CD4-positive, alpha-beta T cell treated with Interleukin-2 at 100 ng/mL for 4 hours (primary cell): ENCODE measurements at regions not wholly inside any gene's neighbourhood (a gene's known extent, or its start where the extent isn't known, plus 50 kb on each side); places are given as distances from the start of the nearest gene placed in this dataset.

Source experiments
- DNase-seq: peaks from one replicate; pipeline ENCODE4 v3.0.0-alpha.2; 2020; ENCODE audit warnings: low spot score

DNA sequence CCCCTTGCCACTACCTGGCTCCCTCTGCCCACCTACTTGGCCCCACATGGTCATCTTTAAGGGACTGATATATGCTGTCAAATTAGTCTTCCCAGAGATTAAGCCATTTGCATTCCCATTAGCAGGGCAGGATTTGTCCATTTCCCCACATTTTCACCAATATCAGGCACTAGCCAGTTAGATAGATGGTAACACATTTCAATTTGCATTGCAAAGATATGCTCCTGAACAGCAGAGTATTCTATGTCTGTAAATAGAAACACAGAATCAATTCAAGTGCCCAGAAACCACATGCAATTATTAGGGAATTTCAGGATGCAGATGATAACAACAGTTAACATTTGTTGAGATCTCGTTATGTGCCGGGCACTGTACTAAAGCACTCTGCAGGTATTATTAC lies 92.6 kb upstream of the IL12B start:
- no peak for DNase-seq

DNA sequence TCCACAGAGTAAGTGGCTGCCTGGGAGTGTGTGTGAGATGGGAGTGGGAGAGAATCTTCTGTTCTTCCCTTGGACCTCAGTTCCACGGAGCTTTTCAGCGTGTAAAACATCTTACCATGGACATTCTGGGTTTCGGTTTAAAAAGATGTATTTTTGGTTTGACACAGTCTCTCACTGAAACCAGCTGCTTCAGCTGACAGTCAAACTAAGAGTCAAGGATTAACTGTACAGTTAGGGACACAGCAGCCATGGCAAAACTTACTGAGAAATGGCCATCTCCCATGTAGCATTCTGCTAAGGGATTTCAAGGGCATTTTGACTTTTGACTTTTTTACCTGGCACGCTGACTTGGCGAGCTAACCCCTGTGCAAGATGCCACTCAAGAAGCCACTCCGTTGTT lies 93.8 kb upstream of the IL12B start:
- DNase-seq, result no peak

DNA sequence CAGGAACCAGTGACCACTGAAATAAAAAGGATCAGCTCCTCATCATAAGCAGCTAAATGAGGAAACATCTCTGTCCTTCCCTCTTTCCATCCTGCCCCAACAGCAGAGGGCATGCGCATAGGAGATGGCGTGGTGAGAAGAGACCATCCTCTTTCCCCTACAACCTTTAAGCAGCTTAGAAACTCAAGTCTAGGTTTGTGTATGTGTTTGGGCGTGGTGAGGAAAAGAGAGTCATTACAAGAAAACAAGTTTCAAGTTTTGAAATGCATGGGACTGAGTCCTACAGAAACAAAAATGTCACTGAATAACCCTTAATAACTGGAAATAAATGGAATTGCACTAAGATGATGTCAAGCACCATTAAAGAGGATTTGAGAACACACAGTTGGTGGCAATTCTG lies 96.4 kb upstream of the IL12B start:
- DNase-seq, result no peak

DNA sequence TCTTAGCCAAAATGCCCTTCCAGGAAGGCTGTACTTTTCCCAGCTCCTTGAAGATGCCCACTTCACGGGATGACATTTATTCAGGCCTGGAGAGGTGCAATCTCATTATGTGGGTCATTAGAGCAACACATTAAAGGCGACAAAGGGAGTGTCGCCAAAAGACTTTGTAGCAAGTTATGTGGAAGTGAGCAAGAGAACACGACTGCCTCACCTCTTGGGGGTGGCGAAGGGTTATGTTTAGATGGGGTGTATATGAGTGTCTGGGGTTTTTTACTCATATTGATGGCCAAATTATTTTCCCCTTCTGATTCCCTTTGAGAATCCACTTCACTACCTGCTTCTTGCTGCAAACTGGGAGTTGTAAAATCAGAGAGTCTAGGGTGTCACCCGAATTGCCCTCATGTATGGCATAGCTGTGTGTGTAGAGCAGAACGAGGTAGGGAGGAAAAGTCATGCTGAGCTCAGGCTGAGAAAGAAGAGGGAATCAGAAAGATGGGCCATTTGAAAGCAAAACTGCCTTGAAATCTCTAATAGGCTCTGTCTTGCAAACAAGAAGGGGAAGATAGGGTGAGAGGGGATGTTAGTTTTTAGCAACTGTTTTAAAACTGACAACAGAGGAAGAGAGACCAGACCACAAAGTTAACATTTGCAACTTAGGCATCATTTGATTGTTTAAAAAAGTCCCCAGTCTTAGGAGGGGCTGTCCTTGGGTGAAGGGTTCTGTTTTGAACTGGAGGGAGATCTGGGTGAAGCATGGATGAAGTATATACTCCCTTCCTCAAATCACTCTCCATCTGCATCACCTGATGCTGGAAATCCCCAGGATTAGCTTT lies 97.1 kb upstream of the IL12B start:
- no peak for DNase-seq

DNA sequence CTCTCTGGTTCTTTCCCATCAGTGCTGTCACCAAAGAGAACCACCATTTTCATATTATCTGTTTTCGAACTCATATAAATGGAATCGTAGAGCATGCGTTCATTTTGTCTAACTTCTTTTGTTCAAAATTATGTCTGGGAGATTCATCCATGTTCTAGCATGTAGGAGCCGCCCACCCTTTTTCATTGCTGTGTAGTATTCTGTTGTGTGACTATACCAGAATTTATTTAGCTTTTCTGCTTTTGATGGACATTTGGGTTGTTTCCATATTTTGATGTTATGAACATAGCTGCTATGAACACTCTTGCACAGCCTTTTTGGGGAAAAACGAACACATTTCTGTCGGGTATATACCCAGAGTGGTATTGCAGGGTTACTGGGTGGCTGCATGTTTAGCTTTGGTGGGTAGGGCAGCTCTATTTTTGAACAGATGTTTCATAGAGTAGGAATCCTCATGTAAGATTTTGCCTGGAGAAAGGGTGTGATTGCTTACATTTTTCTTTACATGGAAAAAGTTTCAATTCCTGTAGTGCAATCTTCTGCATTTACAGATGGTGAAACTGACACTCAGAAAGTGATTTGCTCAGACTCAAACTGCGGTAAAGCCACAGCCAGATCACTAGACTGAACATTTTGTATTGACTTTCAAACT lies 100.2 kb upstream of the IL12B start:
- DNase-seq, result no peak

DNA sequence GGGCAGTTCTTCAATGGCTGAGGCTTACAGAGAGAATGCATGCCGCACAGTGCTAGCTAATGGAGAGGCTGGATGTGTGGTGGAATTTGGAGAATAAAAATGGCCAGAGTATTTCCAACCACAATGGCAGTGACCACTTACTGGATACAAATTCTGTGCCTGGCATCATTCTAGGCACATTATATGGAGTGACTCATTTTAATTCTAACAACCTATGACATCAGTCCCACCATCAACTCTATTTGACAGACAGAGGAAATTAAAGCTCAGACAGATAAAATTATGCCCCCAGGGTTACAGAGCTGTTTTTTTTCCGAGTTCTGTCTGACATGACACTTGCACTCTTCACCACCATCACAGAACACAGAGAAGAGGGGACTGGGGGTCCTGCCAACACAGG lies 105.6 kb upstream of the IL12B start:
- DNase-seq, result no peak

DNA sequence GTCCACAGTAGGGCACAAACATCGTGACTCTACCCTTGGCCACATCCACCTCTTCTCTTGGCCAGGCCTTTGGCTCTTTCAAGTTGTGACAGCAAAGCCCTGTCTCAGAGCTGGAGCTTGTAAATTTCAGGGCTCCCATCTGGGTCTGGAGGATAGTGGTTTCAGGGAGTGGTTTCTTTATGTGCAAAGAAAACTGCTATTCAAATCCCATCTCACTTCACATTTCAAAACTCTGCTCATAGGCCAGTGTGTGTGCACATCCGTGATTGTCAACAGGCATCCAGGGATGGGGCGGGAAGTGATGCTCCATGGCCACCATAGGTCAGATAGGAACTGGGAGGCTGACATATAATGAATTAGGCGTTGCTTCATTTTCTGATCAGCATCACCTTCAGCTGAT lies 107.8 kb upstream of the IL12B start:
- no peak for DNase-seq

DNA sequence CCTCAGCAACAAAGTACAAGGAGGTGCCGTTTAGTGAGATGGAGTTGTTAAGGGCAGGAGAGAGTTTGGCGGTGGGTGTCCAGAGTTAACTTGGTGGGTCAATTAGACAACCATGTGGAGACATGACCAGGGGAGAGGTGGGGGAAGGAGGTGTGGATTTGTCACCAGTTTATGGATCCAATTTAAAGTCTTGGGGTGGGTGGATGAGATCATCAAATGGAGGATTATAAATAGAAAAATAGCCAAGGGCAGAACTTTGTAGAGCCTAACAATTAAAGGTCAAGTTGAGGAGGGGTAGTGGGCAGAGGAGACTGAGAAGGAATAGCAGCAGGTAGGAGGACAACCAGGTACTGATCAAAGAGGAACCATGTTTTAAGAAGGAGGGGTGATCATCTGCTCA lies 108.7 kb upstream of the IL12B start:
- DNase-seq, result no peak

DNA sequence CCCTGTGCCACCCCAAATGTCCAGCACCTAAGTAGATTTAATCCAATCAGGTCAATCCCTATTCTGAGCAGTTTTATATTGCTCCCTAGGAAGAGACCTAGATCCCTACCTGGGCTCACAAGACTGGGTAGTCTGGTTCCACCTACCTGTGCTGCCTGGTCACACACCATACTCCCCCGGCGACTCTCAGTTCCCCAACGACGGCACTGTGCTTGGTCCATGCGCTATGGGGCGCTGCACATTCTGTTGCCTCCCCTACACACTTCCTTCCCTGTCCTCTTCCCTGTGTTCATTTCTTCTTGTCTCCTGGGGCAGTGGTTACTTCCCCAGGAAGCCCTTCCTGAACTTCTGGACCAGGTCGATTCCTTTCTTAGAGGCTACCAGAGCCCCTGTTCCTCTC lies 109.9 kb upstream of the IL12B start:
- no peak for DNase-seq

DNA sequence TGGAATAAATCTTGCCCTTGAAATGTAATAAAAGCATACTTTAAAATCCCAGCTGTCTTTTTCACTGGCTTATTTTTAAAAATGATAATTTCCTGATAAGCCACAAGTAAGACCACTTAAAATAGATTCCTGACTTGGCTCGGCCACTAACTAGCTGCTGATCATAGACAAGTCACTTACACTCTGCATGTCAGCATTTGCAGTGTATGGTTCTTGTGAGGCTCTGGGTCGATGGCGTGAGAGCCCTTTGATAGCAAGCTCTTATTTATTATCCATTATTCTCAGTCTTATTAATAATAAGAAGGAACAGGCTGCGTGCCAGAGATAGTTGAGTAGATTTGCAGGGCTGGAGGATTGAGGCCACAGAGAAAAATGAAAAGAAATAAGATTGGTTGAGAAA lies 110.7 kb upstream of the IL12B start:
- DNase-seq, result no peak

DNA sequence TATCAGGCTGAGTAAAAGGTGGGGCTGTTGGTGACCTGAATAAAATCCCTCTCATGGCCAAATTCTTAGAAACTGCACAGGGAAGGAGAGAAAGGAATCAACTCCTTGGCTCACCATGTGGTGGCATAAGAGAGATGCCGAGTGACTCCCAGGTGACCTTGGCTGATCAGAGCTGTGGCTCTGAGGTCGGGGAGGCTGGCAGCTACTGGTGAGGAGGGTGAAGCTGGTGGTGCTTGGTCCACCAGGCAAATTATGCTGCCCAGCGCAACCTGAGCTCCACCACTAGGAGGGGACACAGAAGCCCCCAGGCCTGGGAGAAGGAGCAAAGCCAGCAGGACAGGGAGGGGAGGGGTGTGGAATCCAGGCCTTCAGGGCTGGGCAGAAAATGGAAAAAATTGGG lies 111.2 kb upstream of the IL12B start:
- no peak for DNase-seq

DNA sequence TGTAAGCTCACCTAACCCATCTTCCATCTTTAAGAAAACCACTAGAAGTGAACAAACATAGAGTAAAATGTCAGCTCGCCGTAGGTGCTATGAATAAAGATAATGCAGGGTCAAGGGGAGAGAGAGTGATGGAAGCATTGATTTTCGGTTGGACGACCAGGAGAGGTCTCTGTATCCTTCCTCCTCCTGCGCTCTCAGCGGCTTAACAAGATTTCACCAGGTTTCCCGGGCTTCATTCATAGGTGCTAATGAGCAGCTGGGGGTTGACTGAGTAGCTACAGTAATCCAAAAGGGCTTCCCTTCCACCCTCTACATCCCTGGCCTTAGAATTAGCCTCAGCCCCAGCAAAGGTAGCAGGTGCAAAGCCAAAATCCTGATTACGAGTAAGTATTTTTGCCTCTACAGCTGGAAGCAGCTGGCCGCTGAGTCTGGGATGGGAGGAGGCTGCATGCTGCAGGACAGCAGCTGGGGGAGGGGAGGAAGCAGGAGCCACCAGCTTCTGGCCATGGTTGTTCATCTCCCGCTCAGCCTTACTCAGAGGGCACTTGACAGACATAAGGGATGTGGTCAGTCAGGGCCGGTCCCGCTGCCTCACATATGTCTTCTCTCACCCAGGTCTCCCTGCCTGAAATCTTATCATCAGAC lies 112.0 kb upstream of the IL12B start:
- no peak for DNase-seq

DNA sequence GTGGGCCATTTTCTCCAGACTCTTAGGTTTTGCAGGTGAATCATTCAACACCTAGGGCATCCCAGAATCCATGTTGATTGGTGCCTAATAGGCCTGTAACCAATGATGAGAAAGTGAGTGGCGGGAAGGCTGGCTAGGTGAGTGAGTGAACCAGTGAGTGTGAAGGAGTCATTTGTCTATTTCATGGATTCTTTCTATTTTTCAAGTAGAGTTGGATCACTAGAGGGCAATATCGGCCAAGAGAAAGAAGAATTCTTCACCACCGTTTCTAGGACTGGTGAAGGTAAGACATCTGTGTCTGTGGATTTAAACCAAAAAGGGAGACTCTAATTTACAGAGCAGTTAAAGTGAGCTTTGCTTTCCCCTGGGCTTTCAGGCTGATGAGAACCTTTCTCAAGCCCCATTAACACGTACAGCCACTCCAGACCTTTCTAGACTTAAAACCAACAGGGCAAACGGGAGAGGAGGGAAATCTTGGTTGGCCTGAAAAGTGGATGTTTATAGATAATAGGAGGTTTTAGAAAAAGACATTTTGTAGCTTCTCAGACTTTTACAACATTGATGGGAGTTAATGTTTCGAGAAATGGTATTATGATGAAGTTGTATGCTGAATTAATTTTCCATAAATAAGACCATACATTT lies 114.3 kb upstream of the IL12B start:
- peak; percentile 42 for DNase-seq

DNA sequence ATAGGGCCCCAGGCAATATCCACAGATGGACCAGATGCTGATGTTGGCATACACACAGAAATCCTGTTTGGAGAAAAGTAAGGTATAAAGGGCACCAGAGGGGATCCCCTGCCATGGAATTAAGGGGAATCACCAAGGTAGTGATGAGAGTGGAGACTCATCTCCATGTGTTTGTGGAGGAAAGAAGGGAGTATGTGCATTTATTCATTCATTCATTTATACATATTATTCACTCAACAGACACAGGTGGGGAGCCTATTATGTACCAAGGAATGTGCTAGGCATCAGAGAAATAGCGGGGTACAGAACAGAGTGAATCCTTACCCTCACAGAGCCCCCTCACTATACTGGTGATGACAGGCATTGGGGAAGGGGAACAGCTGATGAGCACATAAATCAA lies 116.8 kb upstream of the IL12B start:
- DNase-seq, result no peak

DNA sequence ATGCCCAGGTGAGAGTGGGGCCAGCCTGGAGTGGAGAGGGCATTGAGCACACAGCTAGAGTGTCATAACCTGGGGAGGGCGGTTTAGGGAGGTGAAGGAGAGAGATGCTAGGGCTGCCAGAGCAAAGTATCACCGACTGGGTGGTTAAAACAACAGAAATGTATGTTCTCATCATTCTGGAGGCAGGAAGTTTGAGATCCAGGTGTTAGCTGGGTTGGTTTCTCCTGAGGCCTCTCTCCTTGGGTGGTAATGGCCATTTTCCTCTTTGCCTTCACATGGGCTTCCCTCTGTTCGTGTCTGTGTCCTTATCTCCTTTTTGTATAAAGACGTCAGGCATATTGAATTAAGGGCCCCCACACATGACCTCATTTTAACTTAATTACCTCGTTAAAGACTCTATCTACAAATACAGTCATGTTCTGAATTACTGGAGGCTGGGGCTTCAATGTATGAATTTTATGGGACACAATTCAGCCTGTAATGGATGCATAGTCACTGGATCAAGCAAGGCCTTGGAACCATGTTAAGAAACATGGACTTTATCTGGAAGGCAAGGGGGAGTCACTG lies 118.6 kb upstream of the IL12B start:
- no peak for DNase-seq

DNA sequence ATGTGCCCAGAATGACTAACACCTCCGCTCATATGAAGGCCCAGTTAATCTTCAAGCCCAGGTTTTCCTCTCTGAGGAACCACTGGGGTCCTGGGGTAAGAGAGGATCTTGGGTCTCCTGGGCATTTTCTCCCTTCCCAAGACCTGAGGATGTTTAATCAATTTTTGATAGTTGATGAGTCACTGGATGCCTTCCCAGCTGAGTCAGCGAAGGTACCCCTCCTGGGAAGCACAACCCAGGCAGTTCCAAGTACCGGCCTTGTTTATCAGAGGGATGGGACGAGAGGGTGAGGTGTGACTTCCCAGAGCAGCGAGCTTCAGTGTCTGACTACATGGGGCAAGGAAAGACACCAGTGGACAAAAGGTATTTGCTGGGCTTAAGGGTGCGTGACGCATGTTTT lies 119.6 kb upstream of the IL12B start:
- DNase-seq, result no peak

DNA sequence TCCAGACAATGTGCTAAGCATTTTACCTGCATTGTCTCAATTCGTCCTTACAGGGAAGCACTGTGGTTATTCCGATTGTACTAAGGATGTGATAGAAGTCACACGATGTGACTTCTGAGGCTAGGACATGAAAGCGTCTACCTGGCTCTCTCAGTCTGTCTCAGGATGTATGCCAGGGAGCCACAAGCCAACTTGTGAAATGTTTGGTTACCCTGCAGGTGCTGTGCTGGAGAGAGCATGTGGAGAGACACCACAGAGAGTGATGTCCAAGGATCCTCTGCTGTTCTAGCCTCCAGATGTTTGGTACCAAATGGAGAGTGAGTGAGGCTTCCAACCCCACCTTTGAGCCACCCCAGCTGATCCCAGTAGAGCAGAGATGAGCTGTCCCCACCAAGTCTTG lies 120.1 kb upstream of the IL12B start:
- DNase-seq, result no peak

DNA sequence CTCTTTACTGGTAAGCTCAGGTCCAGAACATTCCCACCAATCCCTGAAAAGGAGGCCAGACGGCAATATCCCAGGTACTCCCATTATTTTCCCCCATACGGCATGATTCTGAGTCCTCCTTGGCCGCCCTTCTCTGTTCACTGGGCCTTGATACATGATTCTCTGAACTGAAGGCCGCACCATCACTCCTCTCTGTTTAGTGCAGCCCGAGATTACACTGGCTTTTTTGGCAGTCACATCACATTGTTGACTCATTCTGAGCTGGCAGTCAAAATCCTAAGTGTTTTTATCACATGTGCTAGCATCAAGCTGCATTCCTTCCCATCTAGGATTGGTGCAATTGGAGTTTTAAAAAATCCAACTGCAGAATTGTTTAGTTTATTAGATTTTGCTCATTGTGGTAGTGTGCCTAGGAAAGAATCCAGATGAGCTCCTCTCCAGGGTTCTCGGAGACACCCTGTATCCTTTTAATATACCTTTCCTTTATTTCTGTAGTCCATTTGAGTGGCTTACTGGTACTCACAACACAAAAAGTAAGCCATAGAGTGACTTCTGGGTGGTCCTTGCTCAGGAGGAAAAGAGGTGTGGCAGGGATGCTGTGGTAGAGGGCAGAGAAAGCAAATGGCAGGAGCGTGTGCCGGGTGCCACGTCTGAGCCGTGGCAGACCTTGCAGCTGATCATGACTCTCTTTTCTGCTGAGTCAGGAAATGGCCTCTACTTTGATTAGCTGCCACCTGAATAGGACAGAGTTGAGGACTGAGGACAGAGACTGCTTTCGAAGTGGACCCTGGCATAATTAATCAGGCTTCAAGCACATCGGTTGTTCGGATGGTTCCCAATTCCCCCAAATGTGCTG lies 121.1 kb upstream of the IL12B start:
- no peak for DNase-seq

DNA sequence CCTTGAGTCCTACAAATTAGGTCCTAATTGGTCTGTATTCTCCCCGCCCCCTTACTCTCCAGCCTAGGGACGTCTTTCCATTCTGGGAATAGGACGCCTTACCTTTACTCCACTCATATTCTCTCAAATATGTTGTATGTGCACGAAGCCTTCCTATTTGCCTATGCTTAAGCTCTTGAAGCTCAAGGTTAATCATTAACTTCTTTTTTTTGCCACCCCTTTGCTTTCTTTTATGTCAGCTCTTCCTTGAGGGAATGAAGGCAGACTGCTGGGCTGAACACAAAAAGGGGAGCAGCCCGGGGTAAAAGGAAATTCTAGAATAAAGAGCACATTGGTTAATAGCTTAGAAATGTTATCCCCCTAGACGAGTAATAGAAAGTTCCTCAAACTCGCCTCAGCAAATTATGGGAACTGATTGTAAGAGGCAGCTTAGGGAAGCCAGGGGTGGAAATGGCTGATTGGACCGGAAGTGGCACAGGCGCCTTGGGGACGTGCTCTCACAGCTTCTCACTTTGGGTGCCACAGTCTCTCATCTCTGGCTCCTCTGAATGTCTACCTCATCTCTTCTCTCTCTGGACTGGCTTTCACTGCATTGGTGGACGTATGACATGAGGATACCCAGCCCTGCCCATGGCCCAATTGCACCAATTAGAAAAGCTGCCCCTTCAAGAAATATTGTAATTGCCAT lies 122.3 kb upstream of the IL12B start:
- no peak for DNase-seq

DNA sequence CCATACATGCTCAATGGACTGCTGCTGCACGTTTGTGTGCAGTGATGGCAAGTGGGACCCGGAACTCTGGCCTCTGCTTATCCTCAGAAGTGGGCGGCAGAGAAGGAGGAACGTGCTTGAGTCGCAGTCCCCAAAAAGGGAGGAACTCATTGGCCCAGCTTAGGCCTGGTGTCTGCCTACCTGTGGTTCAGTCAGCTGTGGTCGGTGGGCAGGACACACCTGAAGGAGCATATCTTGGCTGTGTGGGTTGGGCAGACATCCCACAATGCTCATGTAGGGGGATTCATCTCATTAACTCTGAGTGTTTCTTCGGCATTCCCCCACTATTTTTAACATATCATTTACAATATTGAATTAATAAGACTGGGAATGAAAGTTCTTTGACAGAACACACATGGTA lies 122.9 kb upstream of the IL12B start:
- DNase-seq, result no peak

DNA sequence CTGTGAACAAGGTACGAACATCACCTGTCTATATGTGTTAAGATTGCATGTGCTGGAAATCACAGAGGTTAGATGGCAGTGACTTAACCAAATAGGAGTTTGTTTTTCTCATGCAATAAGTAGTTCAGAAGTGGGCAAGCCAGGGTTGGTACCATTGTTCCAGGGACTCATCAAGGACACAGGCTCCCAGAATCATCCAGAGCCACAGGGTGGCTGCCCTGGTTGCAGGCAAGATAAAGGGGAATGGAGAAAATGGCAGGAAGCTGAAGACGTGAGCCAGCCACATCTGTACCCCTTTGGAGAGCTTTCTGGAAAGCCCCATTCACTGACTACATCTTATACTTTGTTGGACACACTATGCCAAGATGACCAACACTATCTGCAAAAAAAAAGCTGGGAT lies 126.0 kb upstream of the IL12B start:
- no peak for DNase-seq
